ENCODE measurements at regions not wholly inside any gene's neighbourhood (a gene's known extent, or its start where the extent isn't known, plus 50 kb on each side); places are given as distances from the start of the nearest gene placed in this dataset.
"Not testable (repeated sequence)": the region's sequence is repeated elsewhere in the genome, so short reads cannot be mapped to it uniquely, and the experiment has no call there.

GRCh38 chr2:204145791-204146190 lies 209.2 kb downstream of the ICOS start:
- no peaks in the 10 kb centered on the region for H3K79me2 ChIP-seq (ENCODE audit: insufficient read depth, low read length)
- H2BK20ac ChIP-seq (ENCODE audit: low read depth, low read length, poor library complexity, severe bottlenecking) = no peak overlapping the region
- H2BK5ac ChIP-seq (ENCODE audit: insufficient read length, low read length) = no peak overlapping the region
- no peak overlapping the region for H4K5ac ChIP-seq (ENCODE audit: insufficient read length, low read depth, low read length)
- no peaks in the 10 kb centered on the region for H3K9me3 ChIP-seq (ENCODE audit: control insufficient read depth, low read depth, low read length)
- no peaks in the 10 kb centered on the region for H3K27me3 ChIP-seq (ENCODE audit: insufficient read depth, low read length)
- H3K9ac ChIP-seq (ENCODE audit: extremely low read depth, insufficient read length, low read length) = no peak overlapping the region
- WGBS (ENCODE audit: extremely low coverage, insufficient read length, low lambda C conversion rate) = no CpG with 5 or more reads among the region's 8 CpGs
- H3K4ac ChIP-seq (ENCODE audit: low read depth, low read length) = no peak overlapping the region
- Mint-ChIP-seq H3K9me3 (no peaks in the 10 kb centered on the region), H3K27ac (no peak overlapping the region), H3K4me1 (peaks cover 13 to 19% of the 10 kb centered on the region in 2 experiments), H3K36me3 (ENCODE audit: insufficient read depth in 1 of 3, low read depth in 3 of 3) (no peaks in the 10 kb centered on the region), H3K4me3 (peak overlapping the region in 1 of 2 experiments; percentile 57; a peak in 2 of 5 replicates), H3K27me3 (ENCODE audit: low read depth) (no peaks in the 10 kb centered on the region)
- no peaks in the 10 kb centered on the region for H3K23me2 ChIP-seq (ENCODE audit: insufficient read length, low read depth, low read length, poor library complexity, severe bottlenecking)
- H3K4me1 ChIP-seq (ENCODE audit: insufficient read depth, low read length) = no peaks in the 10 kb centered on the region
- H2BK15ac ChIP-seq (ENCODE audit: low read depth, low read length) = no peak overlapping the region
- no peak overlapping the region for H3K56ac ChIP-seq (ENCODE audit: insufficient read length, low read depth, low read length)
- no peak overlapping the region for H3K4me2 ChIP-seq (ENCODE audit: insufficient read depth, insufficient read length, low read length)
- no peak overlapping the region for H2AK5ac ChIP-seq (ENCODE audit: insufficient read length, low read length)
- H4K8ac ChIP-seq (replicated peaks; ENCODE audit: insufficient read length, low read depth, low read length) = no peak overlapping the region
- H3K18ac ChIP-seq (ENCODE audit: insufficient read length, low read depth, low read length) = no peak overlapping the region
- no peak overlapping the region for H2BK12ac ChIP-seq (ENCODE audit: insufficient read length, low read depth, low read length)
- no peak overlapping the region for H2BK120ac ChIP-seq (ENCODE audit: low read depth, low read length, poor library complexity, severe bottlenecking)
- TF ChIP-seq CTCF (conservative IDR thresholded peaks at IDR 0.05) = no peak
- H3K27ac ChIP-seq (ENCODE audit: insufficient read length, low read depth, low read length) = no peak overlapping the region
- H3T11ph ChIP-seq (ENCODE audit: low read length) = no peak overlapping the region
- H4K91ac ChIP-seq (ENCODE audit: insufficient read length, low read depth, low read length) = no peak overlapping the region
- no peaks in the 10 kb centered on the region for H3K79me1 ChIP-seq (ENCODE audit: insufficient read depth, low read depth, low read length, poor library complexity, severe bottlenecking)
- no peak overlapping the region for H3K23ac ChIP-seq (ENCODE audit: insufficient read length, low read depth, low read length)
- no peak for DNase-seq
- no peaks in the 10 kb centered on the region for H4K20me1 ChIP-seq (ENCODE audit: control insufficient read depth, insufficient read depth, insufficient read length)
- no peak overlapping the region for H2AFZ ChIP-seq (ENCODE audit: low read length)
- no peak overlapping the region for H3K14ac ChIP-seq (ENCODE audit: insufficient read depth, low read length)

GRCh38 chr2:204147040-204147439 lies 210.5 kb downstream of the ICOS start:
- H3K27ac ChIP-seq (ENCODE audit: insufficient read length, low read depth, low read length); H3K14ac ChIP-seq (ENCODE audit: insufficient read depth, low read length); H2BK120ac ChIP-seq (ENCODE audit: low read depth, low read length, poor library complexity, severe bottlenecking); H3K4me3 Mint-ChIP-seq; H2BK20ac ChIP-seq (ENCODE audit: low read depth, low read length, poor library complexity, severe bottlenecking); H2BK5ac ChIP-seq (ENCODE audit: insufficient read length, low read length); H3K4ac ChIP-seq (ENCODE audit: low read depth, low read length); DNase-seq; H3K27ac Mint-ChIP-seq; H3K9me3 Mint-ChIP-seq; H3K79me1 ChIP-seq (ENCODE audit: insufficient read depth, low read depth, low read length, poor library complexity, severe bottlenecking); H4K91ac ChIP-seq (ENCODE audit: insufficient read length, low read depth, low read length); H3K23me2 ChIP-seq (ENCODE audit: insufficient read length, low read depth, low read length, poor library complexity, severe bottlenecking); H3K9me3 ChIP-seq (ENCODE audit: control insufficient read depth, low read depth, low read length); H3K79me2 ChIP-seq (ENCODE audit: insufficient read depth, low read length); H2BK12ac ChIP-seq (ENCODE audit: insufficient read length, low read depth, low read length); H3K18ac ChIP-seq (ENCODE audit: insufficient read length, low read depth, low read length); H4K8ac ChIP-seq (replicated peaks; ENCODE audit: insufficient read length, low read depth, low read length); H3K23ac ChIP-seq (ENCODE audit: insufficient read length, low read depth, low read length); H2AFZ ChIP-seq (ENCODE audit: low read length); H4K20me1 ChIP-seq (ENCODE audit: control insufficient read depth, insufficient read depth, insufficient read length); H3K4me1 ChIP-seq (ENCODE audit: insufficient read depth, low read length); H3K4me2 ChIP-seq (ENCODE audit: insufficient read depth, insufficient read length, low read length); H3K27me3 Mint-ChIP-seq (ENCODE audit: low read depth); H3K36me3 Mint-ChIP-seq (ENCODE audit: insufficient read depth in 1 of 3, low read depth in 3 of 3); H3K56ac ChIP-seq (ENCODE audit: insufficient read length, low read depth, low read length); H3K27me3 ChIP-seq (ENCODE audit: insufficient read depth, low read length); H4K5ac ChIP-seq (ENCODE audit: insufficient read length, low read depth, low read length); H3K9ac ChIP-seq (ENCODE audit: extremely low read depth, insufficient read length, low read length); H2BK15ac ChIP-seq (ENCODE audit: low read depth, low read length); H2AK5ac ChIP-seq (ENCODE audit: insufficient read length, low read length); H3T11ph ChIP-seq (ENCODE audit: low read length): not testable (repeated sequence)
- peaks cover 20 to 25% of the 10 kb centered on the region in 2 experiments for H3K4me1 Mint-ChIP-seq
- no CpG with 5 or more reads among the region's 2 CpGs for WGBS (ENCODE audit: extremely low coverage, insufficient read length, low lambda C conversion rate)

All from H9 (cell line).